C4-2B (cell line): ENCODE measurements at regions not wholly inside any gene's neighbourhood (a gene's known extent, or its start where the extent isn't known, plus 50 kb on each side); places are given as distances from the start of the nearest gene placed in this dataset.

ENCODE experiments used
- H3K27ac ChIP-seq: fragments of 450-650 bp; 2 replicates; pipeline ENCODE4 v1.5.1; 2017
- CTCF ChIP-seq: fragments of 450-650 bp; conservative IDR thresholded peaks from 2 replicates; pipeline ENCODE4 v1.5.1; 2017; ENCODE audit warnings: mild to moderate bottlenecking
- ZFX ChIP-seq: fragments of 450-650 bp; IDR thresholded peaks from 2 replicates; pipeline ENCODE4 v1.6.1; 2017

GRCh38 chr2:37560241-37560848 lies 111.1 kb downstream of the CDC42EP3 start:
- no peak overlapping the region for H3K27ac ChIP-seq
- no peak for TF ChIP-seq CTCF
- no peak for TF ChIP-seq ZFX

- no peak overlapping the region for H3K27ac ChIP-seq
- TF ChIP-seq CTCF: no peak
- no peak for TF ChIP-seq ZFX
These were observed 110.4 kb downstream of the CDC42EP3 start for GRCh38 chr2:37560863-37561614.

- TF ChIP-seq ZFX (no peak), CTCF (no peak)
- no peak overlapping the region for H3K27ac ChIP-seq
These were observed 109.5 kb downstream of the CDC42EP3 start for GRCh38 chr2:37561615-37562569.

- H3K27ac ChIP-seq: no peak overlapping the region
- TF ChIP-seq ZFX: no peak
- no peak for TF ChIP-seq CTCF
These were observed 107.9 kb downstream of the CDC42EP3 start for GRCh38 chr2:37563375-37564015.

DNA sequence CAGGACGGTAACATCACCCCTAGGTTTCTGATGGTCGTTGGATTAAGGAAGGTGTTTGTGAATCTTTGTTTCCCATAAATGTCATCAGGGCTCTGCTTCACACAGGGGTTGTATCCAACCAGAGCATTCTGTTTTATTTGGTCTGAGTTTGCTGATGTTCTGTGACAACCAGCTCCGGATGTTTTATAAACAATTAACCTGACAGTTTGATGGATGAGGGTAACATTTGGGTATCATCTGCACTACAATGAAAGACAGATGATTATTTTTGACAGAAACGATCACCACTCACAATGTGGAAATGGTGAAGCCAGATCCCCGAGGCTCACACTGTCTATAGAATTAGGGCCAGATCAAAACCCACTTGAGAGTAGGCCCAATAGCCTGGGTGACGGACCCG lies 107.1 kb downstream of the CDC42EP3 start:
- TF ChIP-seq ZFX (no peak), CTCF (no peak)
- H3K27ac ChIP-seq: no peak overlapping the region

- no peak overlapping the region for H3K27ac ChIP-seq
- TF ChIP-seq CTCF (no peak), ZFX (no peak)
These were observed 104.9 kb downstream of the CDC42EP3 start for GRCh38 chr2:37566517-37566981.
